CD8-positive, alpha-beta memory T cell (primary cell): ENCODE measurements at regions not wholly inside any gene's neighbourhood (a gene's known extent, or its start where the extent isn't known, plus 50 kb on each side); places are given as distances from the start of the nearest gene placed in this dataset.
"Not testable (repeated sequence)": the region's sequence is repeated elsewhere in the genome, so short reads cannot be mapped to it uniquely, and the experiment has no call there.

ENCODE experiments used
- CTCF ChIA-PET: fragments of 350-600 bp; sonication (Branson Sonifier 250); formaldehyde crosslinking; loops from one replicate; lab custom pipeline; 2021; ENCODE audit warnings: antibody characterized with exemption; lab: Charles Lee
- POLR2A ChIA-PET: fragments of 350-600 bp; sonication (Branson Sonifier 250); formaldehyde crosslinking; loops from one replicate; lab custom pipeline; 2021; ENCODE audit warnings: antibody characterized with exemption; lab: Charles Lee
- DNase-seq, 5 donors: peaks; one replicate each; pipeline versions ENCODE4 v3.0.0 to v3.0.0-alpha.2; 2020 to 2022; ENCODE audit warnings: mixed read lengths in 1 of 5
- H3K27ac ChIP-seq: one replicate; pipeline ENCODE4 v1.7.0; 2013; ENCODE audit warnings: low read depth, mild to moderate bottlenecking, low read length, moderate library complexity
- H3K27me3 ChIP-seq: 2 replicates; pipeline ENCODE4 v1.7.0; 2013; ENCODE audit warnings: low read length, mild to moderate bottlenecking; ENCODE audit not compliant: insufficient read depth, poor library complexity, severe bottlenecking
- H3K36me3 ChIP-seq: 2 replicates; pipeline ENCODE4 v1.7.0; 2013; ENCODE audit warnings: mild to moderate bottlenecking, low read length, moderate library complexity; ENCODE audit not compliant: insufficient read depth
- H3K4me1 ChIP-seq: 2 replicates; pipeline ENCODE4 v1.7.0; 2013; ENCODE audit warnings: mild to moderate bottlenecking, low read length, moderate library complexity; ENCODE audit not compliant: insufficient read depth
- H3K4me3 ChIP-seq: 2 replicates; pipeline ENCODE4 v1.7.0; 2013; ENCODE audit warnings: mild to moderate bottlenecking, low read length
- H3K9me3 ChIP-seq: 2 replicates; pipeline ENCODE4 v1.7.0; 2013; ENCODE audit warnings: mild to moderate bottlenecking, low read length
- H3K27ac Mint-ChIP-seq, 8 donors: one replicate each; pipeline ENCODE4 v1.8.0; 2020 to 2021; ENCODE audit warnings: mixed read lengths in 8 of 8, mild to moderate bottlenecking in 6 of 8, inconsistent platforms in 3 of 8, moderate library complexity in 3 of 8
- H3K27me3 Mint-ChIP-seq, 2 donors: one replicate each; pipeline ENCODE4 v1.8.0; 2020 to 2021; ENCODE audit warnings: mixed read lengths in 2 of 2, mild to moderate bottlenecking in 1 of 2, moderate library complexity in 1 of 2
- H3K36me3 Mint-ChIP-seq, 3 donors: one replicate each; pipeline ENCODE4 v1.8.0; 2020 to 2021; ENCODE audit warnings: mixed read lengths in 3 of 3, inconsistent platforms in 1 of 3, mild to moderate bottlenecking in 1 of 3
- H3K4me1 Mint-ChIP-seq, 3 donors: one replicate each; pipeline ENCODE4 v1.8.0; 2020 to 2021; ENCODE audit warnings: mixed read lengths in 3 of 3, inconsistent platforms in 1 of 3, mild to moderate bottlenecking in 1 of 3
- H3K4me3 Mint-ChIP-seq, 7 donors: one replicate each; pipeline ENCODE4 v1.8.0; 2020 to 2021; ENCODE audit warnings: mixed read lengths in 7 of 7, mild to moderate bottlenecking in 6 of 7, moderate library complexity in 4 of 7, inconsistent platforms in 2 of 7
- H3K9me3 Mint-ChIP-seq, 5 donors: one replicate each; pipeline ENCODE4 v1.8.0; 2020 to 2022; ENCODE audit warnings: mixed read lengths in 5 of 5, mild to moderate bottlenecking in 3 of 5, moderate library complexity in 2 of 5, inconsistent platforms in 1 of 5

GRCh38 chr5:115708819-115709477 is 83.1 kb upstream of the TMED7 start:
- no peak for DNase-seq
- H3K36me3 ChIP-seq: no peaks in the 10 kb centered on the region
- no peaks in the 10 kb centered on the region for H3K4me1 ChIP-seq
- peaks cover 3 to 19% of the 10 kb centered on the region in 2 donors for H3K27me3 Mint-ChIP-seq
- ChIA-PET POLR2A (no interaction called here), CTCF (no interaction called here)
- no peaks in the 10 kb centered on the region for H3K4me1 Mint-ChIP-seq
- no peak overlapping the region for H3K4me3 Mint-ChIP-seq
- H3K9me3 Mint-ChIP-seq: peaks cover 0 to 15% (median 6%) of the 10 kb centered on the region in 5 donors
- no peaks in the 10 kb centered on the region for H3K36me3 Mint-ChIP-seq
- H3K27ac Mint-ChIP-seq: no peak overlapping the region
- no peaks in the 10 kb centered on the region for H3K9me3 ChIP-seq
- H3K27ac ChIP-seq: no peak overlapping the region
- no peak overlapping the region for H3K4me3 ChIP-seq
- no peaks in the 10 kb centered on the region for H3K27me3 ChIP-seq

GRCh38 chr5:115703514-115703913 is 77.7 kb upstream of the TMED7 start:
- Histone ChIP-seq H3K27ac (no peak overlapping the region), H3K36me3 (no peaks in the 10 kb centered on the region), H3K4me3 (no peak overlapping the region), H3K9me3 (no peaks in the 10 kb centered on the region), H3K27me3 (no peaks in the 10 kb centered on the region), H3K4me1 (no peaks in the 10 kb centered on the region)
- no peak overlapping the region for H3K27ac Mint-ChIP-seq
- H3K9me3 Mint-ChIP-seq: no peaks in the 10 kb centered on the region
- DNase-seq: no peak
- H3K4me3 Mint-ChIP-seq: no peak overlapping the region
- ChIA-PET POLR2A (no interaction called here), CTCF (no interaction called here)
- peaks cover 0 to 35% of the 10 kb centered on the region in 2 donors for H3K27me3 Mint-ChIP-seq
- no peaks in the 10 kb centered on the region for H3K4me1 Mint-ChIP-seq
- H3K36me3 Mint-ChIP-seq: no peaks in the 10 kb centered on the region

GRCh38 chr5:115702025-115702424 is 76.2 kb upstream of the TMED7 start:
- no peaks in the 10 kb centered on the region for H3K36me3 Mint-ChIP-seq
- H3K9me3 Mint-ChIP-seq: no peaks in the 10 kb centered on the region
- CTCF ChIA-PET: no interaction called here
- no peak overlapping the region for H3K27ac Mint-ChIP-seq
- no peaks in the 10 kb centered on the region for H3K9me3 ChIP-seq
- no peaks in the 10 kb centered on the region for H3K4me1 Mint-ChIP-seq
- no peak overlapping the region for H3K27ac ChIP-seq
- no peak overlapping the region for H3K4me3 Mint-ChIP-seq
- peaks cover 0 to 31% of the 10 kb centered on the region in 2 donors for H3K27me3 Mint-ChIP-seq
- H3K36me3 ChIP-seq: no peaks in the 10 kb centered on the region
- H3K27me3 ChIP-seq: no peaks in the 10 kb centered on the region
- POLR2A ChIA-PET: no interaction called here
- no peaks in the 10 kb centered on the region for H3K4me1 ChIP-seq
- H3K4me3 ChIP-seq: no peak overlapping the region
- no peak for DNase-seq

GRCh38 chr5:115699967-115700366 is 74.1 kb upstream of the TMED7 start:
- Histone ChIP-seq H3K27me3 (no peaks in the 10 kb centered on the region), H3K27ac (no peak overlapping the region), H3K36me3 (no peaks in the 10 kb centered on the region), H3K4me1 (no peaks in the 10 kb centered on the region), H3K9me3 (no peaks in the 10 kb centered on the region), H3K4me3 (no peak overlapping the region)
- H3K36me3 Mint-ChIP-seq: no peaks in the 10 kb centered on the region
- no peaks in the 10 kb centered on the region for H3K4me1 Mint-ChIP-seq
- ChIA-PET POLR2A (no interaction called here), CTCF (no interaction called here)
- DNase-seq: no peak
- no peak overlapping the region for H3K27ac Mint-ChIP-seq
- H3K4me3 Mint-ChIP-seq: no peak overlapping the region
- no peaks in the 10 kb centered on the region for H3K9me3 Mint-ChIP-seq
- H3K27me3 Mint-ChIP-seq: peaks cover 0 to 32% of the 10 kb centered on the region in 2 donors

GRCh38 chr5:115696141-115696650 is 70.4 kb upstream of the TMED7 start:
- ChIA-PET POLR2A (no interaction called here), CTCF (no interaction called here)
- Histone ChIP-seq H3K9me3 (no peaks in the 10 kb centered on the region), H3K36me3 (no peaks in the 10 kb centered on the region), H3K4me3 (no peak overlapping the region), H3K4me1 (no peaks in the 10 kb centered on the region), H3K27me3 (no peaks in the 10 kb centered on the region), H3K27ac (no peak overlapping the region)
- peaks cover 0 to 38% of the 10 kb centered on the region in 2 donors for H3K27me3 Mint-ChIP-seq
- no peaks in the 10 kb centered on the region for H3K4me1 Mint-ChIP-seq
- H3K36me3 Mint-ChIP-seq: no peaks in the 10 kb centered on the region
- H3K27ac Mint-ChIP-seq: no peak overlapping the region
- H3K9me3 Mint-ChIP-seq: no peaks in the 10 kb centered on the region
- no peak overlapping the region for H3K4me3 Mint-ChIP-seq
- no peak for DNase-seq

- no peak overlapping the region for H3K27ac ChIP-seq
- Mint-ChIP-seq H3K9me3 (no peaks in the 10 kb centered on the region), H3K4me1 (no peaks in the 10 kb centered on the region), H3K4me3 (no peak overlapping the region), H3K36me3 (no peaks in the 10 kb centered on the region), H3K27me3 (peaks cover 0 to 35% of the 10 kb centered on the region in 2 donors), H3K27ac (no peak overlapping the region)
- no peaks in the 10 kb centered on the region for H3K27me3 ChIP-seq
- no peaks in the 10 kb centered on the region for H3K36me3 ChIP-seq
- H3K9me3 ChIP-seq: no peaks in the 10 kb centered on the region
- ChIA-PET POLR2A (no interaction called here), CTCF (no interaction called here)
- H3K4me1 ChIP-seq: no peaks in the 10 kb centered on the region
- no peak for DNase-seq
- no peak overlapping the region for H3K4me3 ChIP-seq
These were observed 69.6 kb upstream of the TMED7 start for GRCh38 chr5:115695310-115695880.

- H3K27ac ChIP-seq, H3K9me3 Mint-ChIP-seq, H3K4me1 ChIP-seq, POLR2A ChIA-PET, H3K36me3 Mint-ChIP-seq, H3K4me3 ChIP-seq, H3K36me3 ChIP-seq, H3K4me1 Mint-ChIP-seq, H3K9me3 ChIP-seq, H3K27ac Mint-ChIP-seq, CTCF ChIA-PET, H3K4me3 Mint-ChIP-seq, DNase-seq, H3K27me3 ChIP-seq: not testable (repeated sequence)
- H3K27me3 Mint-ChIP-seq: peaks cover 5 to 62% of the 10 kb centered on the region in 2 donors
These were observed 66.0 kb upstream of the TMED7 start for GRCh38 chr5:115691814-115692213.

- Mint-ChIP-seq H3K27ac (no peak overlapping the region), H3K36me3 (no peaks in the 10 kb centered on the region), H3K4me3 (no peak overlapping the region), H3K4me1 (no peaks in the 10 kb centered on the region), H3K27me3 (peaks cover 7 to 41% of the 10 kb centered on the region in 2 donors), H3K9me3 (no peaks in the 10 kb centered on the region)
- Histone ChIP-seq H3K27me3 (no peaks in the 10 kb centered on the region), H3K9me3 (no peaks in the 10 kb centered on the region), H3K4me3 (no peak overlapping the region), H3K4me1 (no peaks in the 10 kb centered on the region), H3K27ac (no peak overlapping the region), H3K36me3 (no peaks in the 10 kb centered on the region)
- ChIA-PET POLR2A (no interaction called here), CTCF (no interaction called here)
- no peak for DNase-seq
These were observed 60.9 kb upstream of the TMED7 start for GRCh38 chr5:115686738-115687074.
